DOHH2 (cell line): ENCODE measurements at regions not wholly inside any gene's neighbourhood (a gene's known extent, or its start where the extent isn't known, plus 50 kb on each side); places are given as distances from the start of the nearest gene placed in this dataset.

Experiments
- H3F3A ChIP-seq: fragments of 200-600 bp; sonication (generic), shearing (Covaris generic); 2 replicates; pipeline ENCODE4 v1.6.0; 2016; ENCODE audit warnings: antibody characterized with exemption, mild to moderate bottlenecking; ENCODE audit not compliant: control insufficient read depth, insufficient read depth
- H3K27ac ChIP-seq: fragments of 200-600 bp; sonication (generic); 2 replicates; pipeline ENCODE4 v1.5.1; 2014; ENCODE audit warnings: low read depth, mild to moderate bottlenecking, low read length, moderate library complexity
- H3K27me3 ChIP-seq: fragments of 200-600 bp; sonication (generic); 2 replicates; pipeline ENCODE4 v1.6.1; 2014; ENCODE audit warnings: mild to moderate bottlenecking, low read length, mixed read lengths; ENCODE audit not compliant: control insufficient read depth
- H3K36me3 ChIP-seq: fragments of 200-600 bp; sonication (generic); 2 replicates; pipeline ENCODE4 v1.6.1; 2014; ENCODE audit warnings: mild to moderate bottlenecking, low read length, moderate library complexity, mixed read lengths; ENCODE audit not compliant: control insufficient read depth
- H3K4me1 ChIP-seq: fragments of 200-600 bp; sonication (generic); 2 replicates; pipeline ENCODE4 v1.6.1; 2014; ENCODE audit warnings: mild to moderate bottlenecking, low read length, mixed read lengths; ENCODE audit not compliant: control insufficient read depth
- H3K4me2 ChIP-seq: fragments of 200-600 bp; sonication (generic); 2 replicates; pipeline ENCODE4 v1.6.0; 2014; ENCODE audit warnings: mild to moderate bottlenecking, low read length, moderate library complexity
- H3K4me3 ChIP-seq: fragments of 200-600 bp; sonication (generic); 2 replicates; pipeline ENCODE4 v1.5.1; 2014; ENCODE audit warnings: mild to moderate bottlenecking, low read length, mixed read lengths
- H3K79me2 ChIP-seq: fragments of 200-600 bp; sonication (generic); 2 replicates; pipeline ENCODE4 v1.6.1; 2014; ENCODE audit warnings: mild to moderate bottlenecking, low read length, mixed read lengths; ENCODE audit not compliant: control insufficient read depth
- H3K9me2 ChIP-seq: fragments of 200-600 bp; sonication (generic); replicated peaks from 2 replicates; pipeline ENCODE4 v1.6.1; 2014; ENCODE audit warnings: mild to moderate bottlenecking, low read length, mixed read lengths; ENCODE audit not compliant: control insufficient read depth
- H3K9me3 ChIP-seq: fragments of 200-600 bp; sonication (generic); 2 replicates; pipeline ENCODE4 v1.6.1; 2014; ENCODE audit warnings: antibody characterized with exemption, low read length, mixed read lengths; ENCODE audit not compliant: control insufficient read depth, insufficient read depth
- H4K20me1 ChIP-seq: fragments of 200-600 bp; sonication (generic); 2 replicates; pipeline ENCODE4 v1.6.0; 2014; ENCODE audit warnings: low read depth, mild to moderate bottlenecking, antibody characterized with exemption, low read length, moderate library complexity; ENCODE audit not compliant: control insufficient read depth, insufficient read depth
- CTCF ChIP-seq: fragments of 200-600 bp; sonication (generic); IDR thresholded peaks from one replicate; pipeline ENCODE4 v1.5.1; 2014; ENCODE audit warnings: antibody characterized with exemption, mild to moderate bottlenecking, low read depth, low read length; ENCODE audit not compliant: poor library complexity, severe bottlenecking
- EZH2phosphoT487 ChIP-seq: fragments of 200-600 bp; sonication (generic); IDR thresholded peaks from 2 replicates; pipeline ENCODE4 v1.6.1; 2017; ENCODE audit warnings: borderline replicate concordance, mild to moderate bottlenecking, antibody characterized with exemption, low read length, moderate library complexity, mixed read lengths

- Histone ChIP-seq H4K20me1 (no peaks in the 10 kb centered on the region), H3K27me3 (no peaks in the 10 kb centered on the region), H3K9me3 (no peaks in the 10 kb centered on the region), H3K9me2 (no peaks in the 10 kb centered on the region), H3K79me2 (no peaks in the 10 kb centered on the region), H3K36me3 (no peaks in the 10 kb centered on the region), H3K4me2 (no peak overlapping the region), H3K4me1 (no peaks in the 10 kb centered on the region), H3F3A (no peaks in the 10 kb centered on the region), H3K27ac (no peak overlapping the region), H3K4me3 (no peak overlapping the region)
- TF ChIP-seq CTCF = no peak
These were observed 471.3 kb downstream of the LMO4 start for GRCh38 chr1:87800006-87800405.

- Histone ChIP-seq H3F3A (no peaks in the 10 kb centered on the region), H3K27me3 (no peaks in the 10 kb centered on the region), H3K4me1 (no peaks in the 10 kb centered on the region), H3K36me3 (no peaks in the 10 kb centered on the region), H3K9me2 (no peaks in the 10 kb centered on the region), H3K27ac (no peak overlapping the region), H3K9me3 (no peaks in the 10 kb centered on the region), H3K4me3 (no peak overlapping the region), H4K20me1 (no peaks in the 10 kb centered on the region), H3K79me2 (no peaks in the 10 kb centered on the region), H3K4me2 (no peak overlapping the region)
- TF ChIP-seq EZH2phosphoT487 (no peak), CTCF (no peak)
These were observed 474.7 kb downstream of the LMO4 start for GRCh38 chr1:87803375-87803774.

- TF ChIP-seq CTCF = no peak
- TF ChIP-seq EZH2phosphoT487 = no peak
- H4K20me1 ChIP-seq = no peaks in the 10 kb centered on the region
- no peaks in the 10 kb centered on the region for H3K27me3 ChIP-seq
- H3K27ac ChIP-seq = no peak overlapping the region
- H3K4me2 ChIP-seq = no peak overlapping the region
- no peaks in the 10 kb centered on the region for H3K36me3 ChIP-seq
- no peak overlapping the region for H3K4me3 ChIP-seq
- no peaks in the 10 kb centered on the region for H3F3A ChIP-seq
- no peaks in the 10 kb centered on the region for H3K9me2 ChIP-seq
- no peaks in the 10 kb centered on the region for H3K79me2 ChIP-seq
- no peaks in the 10 kb centered on the region for H3K9me3 ChIP-seq
- no peaks in the 10 kb centered on the region for H3K4me1 ChIP-seq
These were observed 475.4 kb downstream of the LMO4 start for GRCh38 chr1:87804128-87804527.
